Stimulated activated CD4-positive, alpha-beta T cell treated with anti-CD3 and anti-CD28 coated beads, Interleukin-1b, Interleukin-23, amount 100 ng/mL, for 24 hours (primary cell): ENCODE measurements at regions not wholly inside any gene's neighbourhood (a gene's known extent, or its start where the extent isn't known, plus 50 kb on each side); places are given as distances from the start of the nearest gene placed in this dataset.

Experiments
- DNase-seq, 4 experiments: peaks; one replicate each; pipeline ENCODE4 v3.0.0-alpha.2; 2020; ENCODE audit warnings: low read depth in 4 of 4, low spot score in 1 of 4

DNA sequence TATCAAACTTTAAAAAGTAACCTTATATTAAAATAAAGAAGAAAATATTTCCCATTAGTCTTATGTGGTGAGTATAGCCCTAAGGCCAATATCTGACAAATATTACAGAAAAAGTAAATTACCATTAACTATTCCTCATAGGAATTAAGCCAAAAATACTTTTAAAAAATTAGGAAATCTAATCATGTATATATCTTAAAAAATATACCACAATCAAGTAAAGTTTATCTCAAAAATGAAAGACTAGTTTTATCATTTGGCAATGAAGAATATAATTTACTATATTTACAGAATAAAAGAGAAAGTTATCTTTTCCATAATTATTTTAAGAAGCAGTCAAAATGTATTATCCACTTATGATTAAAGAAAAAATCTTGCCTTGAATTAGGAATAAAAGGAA is 458.8 kb upstream of the ZNF462 start:
- no peak for DNase-seq

- no peak for DNase-seq
These were observed 457.0 kb upstream of the ZNF462 start for GRCh38 chr9:106405871-106406435.

GRCh38 chr9:106414042-106414441 is 448.9 kb upstream of the ZNF462 start:
- DNase-seq: no peak

GRCh38 chr9:106417685-106418084 is 445.3 kb upstream of the ZNF462 start:
- DNase-seq: no peak

DNA sequence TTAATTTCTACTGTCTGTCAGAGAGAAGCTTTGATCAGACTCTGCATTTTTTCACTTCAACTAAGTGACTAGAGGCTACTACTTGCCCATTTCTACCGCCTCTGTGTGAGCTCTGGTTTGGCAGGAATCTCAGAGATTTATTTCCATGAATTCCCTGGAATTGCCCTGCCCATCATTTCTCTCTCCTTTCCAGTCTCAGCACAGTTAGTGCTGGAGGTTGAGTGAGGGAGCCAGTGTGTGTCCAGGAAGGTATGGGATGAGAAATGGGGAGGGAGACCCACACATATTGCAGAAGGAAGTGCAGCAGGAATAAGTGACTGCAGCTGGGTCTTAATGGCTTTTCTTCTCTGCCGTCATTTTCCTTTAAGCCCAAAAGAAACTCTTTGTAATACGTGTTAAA is 443.1 kb upstream of the ZNF462 start:
- DNase-seq: no peak

DNA sequence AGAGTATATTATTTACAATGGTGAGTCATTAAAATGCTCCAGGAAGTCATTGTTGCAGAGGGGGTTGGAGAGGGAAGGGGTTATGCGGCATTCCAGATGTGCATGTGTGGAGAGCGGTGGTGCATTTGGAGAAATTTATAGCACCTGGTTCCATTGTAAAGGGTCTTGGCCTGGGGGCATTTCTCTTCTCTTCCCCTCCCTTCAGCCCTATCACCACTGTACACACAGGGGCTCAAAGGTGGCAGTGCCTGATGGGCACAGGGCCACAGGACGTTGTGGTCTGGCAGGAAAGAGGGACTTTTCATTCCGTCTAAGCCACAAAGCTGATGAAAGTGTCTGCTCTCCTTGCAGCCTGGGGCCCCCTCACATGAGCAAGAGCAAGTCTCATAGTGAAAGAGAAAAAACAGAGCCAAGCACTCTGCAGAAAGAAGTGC is 442.4 kb upstream of the ZNF462 start:
- no peak for DNase-seq

DNA sequence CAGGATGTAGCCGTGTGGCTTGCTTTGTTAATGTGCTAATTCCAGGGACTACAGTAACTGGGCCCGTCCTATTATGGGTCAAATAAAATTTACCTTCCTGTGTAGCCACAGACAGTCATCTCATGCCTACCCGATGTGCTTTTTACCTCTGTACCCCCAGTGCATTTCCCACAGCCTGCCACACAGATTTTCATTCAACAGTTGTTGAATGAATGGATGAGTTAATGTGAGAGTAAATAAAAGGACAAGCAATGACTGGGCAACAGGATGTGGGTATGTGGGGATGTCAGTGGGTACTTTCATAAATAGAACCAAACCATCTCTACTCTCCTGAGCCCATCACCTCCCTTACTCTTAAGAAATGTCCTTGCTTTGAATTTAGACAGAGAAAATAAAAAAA is 441.2 kb upstream of the ZNF462 start:
- no peak for DNase-seq

DNA sequence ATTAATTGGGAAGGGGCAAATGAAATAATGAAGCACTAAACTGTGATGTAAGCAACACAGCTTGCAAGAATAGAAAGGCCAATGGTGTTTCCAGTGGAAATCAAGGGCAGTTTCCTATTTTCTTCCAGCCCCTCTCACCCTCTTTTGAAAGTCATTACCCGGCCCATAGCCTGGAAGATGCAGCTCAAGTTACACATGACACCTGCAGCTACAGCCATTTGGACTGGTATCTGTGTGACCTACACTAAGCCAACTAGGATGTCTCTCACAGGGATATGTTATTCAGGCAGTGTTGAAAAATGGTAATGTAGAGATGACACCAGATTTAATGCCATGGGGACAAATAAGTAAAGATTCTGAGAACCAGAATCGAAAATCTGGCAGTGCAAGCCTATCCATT is 439.4 kb upstream of the ZNF462 start:
- no peak for DNase-seq

DNA sequence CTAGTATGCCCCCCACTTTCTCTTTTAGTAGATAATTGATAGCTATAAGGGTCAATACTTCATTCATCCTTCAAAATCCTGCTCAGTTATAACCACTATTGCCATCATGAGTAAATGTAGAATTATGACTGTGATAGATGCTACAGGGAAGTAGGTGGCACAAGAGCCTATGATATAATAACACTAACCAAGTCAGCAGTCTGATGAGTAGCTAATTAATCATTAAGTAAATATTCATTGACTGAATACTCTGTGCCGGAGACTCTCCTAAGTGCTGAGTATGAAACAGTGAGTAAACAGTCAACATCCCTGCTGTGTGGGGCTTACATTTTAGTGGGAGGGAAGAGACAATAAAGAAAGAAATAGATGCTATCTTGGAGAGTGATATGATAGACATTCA is 430.3 kb upstream of the ZNF462 start:
- no peak for DNase-seq

DNA sequence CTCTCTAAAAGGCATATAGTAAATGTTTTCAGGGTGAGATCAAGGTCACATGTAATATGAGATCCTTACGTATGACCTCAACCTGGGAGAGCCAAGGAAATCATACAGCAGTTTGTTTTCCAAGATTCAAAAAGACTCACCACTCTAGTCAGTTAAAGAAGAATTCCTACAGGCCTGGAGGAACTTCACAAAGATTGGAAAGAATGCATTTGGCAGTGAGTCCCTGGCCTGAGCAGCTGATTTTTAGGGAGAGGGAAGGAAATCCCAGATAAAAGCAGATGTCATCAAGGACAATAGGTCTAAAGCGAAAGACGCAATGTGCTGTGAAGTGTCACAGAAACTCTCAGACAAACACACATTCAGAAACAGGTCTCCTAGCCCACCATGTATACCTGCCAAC is 424.0 kb upstream of the ZNF462 start:
- DNase-seq: no peak

- DNase-seq: no peak
These were observed 421.7 kb upstream of the ZNF462 start for GRCh38 chr9:106441283-106441682.

DNA sequence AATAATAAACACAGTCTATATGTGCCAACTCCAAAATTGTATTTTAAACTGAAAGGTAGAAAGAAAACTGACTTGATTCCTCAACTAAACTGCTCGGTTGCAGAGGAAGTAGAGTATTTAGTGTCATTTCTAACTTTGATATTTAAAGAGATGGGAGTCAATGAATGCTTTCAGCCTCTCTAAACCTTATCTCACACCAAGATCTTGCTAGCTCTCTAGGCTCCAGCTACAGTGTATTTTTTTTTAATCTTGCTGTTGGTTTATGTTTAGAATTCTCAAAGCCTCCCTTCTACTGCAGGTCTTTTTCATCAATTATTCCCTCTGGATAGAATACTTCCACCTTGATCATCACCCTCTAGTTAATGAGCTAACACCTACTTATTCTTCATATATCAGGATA is 419.4 kb upstream of the ZNF462 start:
- DNase-seq: no peak

- DNase-seq: no peak
These were observed 417.9 kb upstream of the ZNF462 start for GRCh38 chr9:106445107-106445506.

GRCh38 chr9:106449336-106449927 is 413.5 kb upstream of the ZNF462 start:
- no peak for DNase-seq

- DNase-seq: no peak
These were observed 412.4 kb upstream of the ZNF462 start for GRCh38 chr9:106450549-106450948.

GRCh38 chr9:106451223-106451622 is 411.7 kb upstream of the ZNF462 start:
- DNase-seq: no peak

GRCh38 chr9:106456581-106456980 is 406.4 kb upstream of the ZNF462 start:
- no peak for DNase-seq

DNA sequence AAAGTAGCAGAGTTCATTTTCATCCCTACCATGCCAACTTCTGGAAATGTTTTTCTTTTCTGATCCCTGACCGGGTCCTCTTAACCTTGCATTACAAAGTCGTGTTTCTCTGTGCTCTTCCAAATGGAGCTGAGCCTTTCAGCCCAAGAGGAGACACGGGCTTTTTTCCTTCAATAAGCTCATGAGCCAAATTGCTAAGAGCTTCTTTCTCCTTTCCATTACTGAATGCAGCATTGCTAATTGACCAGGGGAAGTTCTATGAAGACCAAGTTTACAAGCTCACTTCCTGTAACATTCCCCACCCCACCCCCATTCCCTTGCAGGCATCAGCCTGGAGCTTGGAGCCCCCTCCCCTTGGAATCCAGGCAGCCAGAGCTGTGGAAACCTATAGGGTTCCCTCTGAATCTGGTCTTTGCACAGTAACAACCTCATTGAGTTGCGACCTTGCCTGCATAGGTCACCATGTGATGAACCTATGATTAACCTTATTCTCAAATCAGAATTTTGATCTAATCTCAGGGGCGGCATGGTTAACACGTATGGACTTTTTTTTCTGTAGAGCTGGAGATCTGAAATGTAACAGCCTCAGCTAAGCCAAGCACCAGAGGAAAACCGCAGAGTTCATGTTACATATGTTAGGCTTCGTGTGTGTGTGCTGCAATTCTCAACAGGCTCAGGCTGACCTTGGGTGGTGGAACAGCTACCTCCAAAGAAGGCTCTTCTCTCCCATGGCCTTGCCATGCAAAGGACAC is 395.7 kb upstream of the ZNF462 start:
- DNase-seq: no peak

- DNase-seq: no peak
These were observed 395.2 kb upstream of the ZNF462 start for GRCh38 chr9:106467865-106468164.

DNA sequence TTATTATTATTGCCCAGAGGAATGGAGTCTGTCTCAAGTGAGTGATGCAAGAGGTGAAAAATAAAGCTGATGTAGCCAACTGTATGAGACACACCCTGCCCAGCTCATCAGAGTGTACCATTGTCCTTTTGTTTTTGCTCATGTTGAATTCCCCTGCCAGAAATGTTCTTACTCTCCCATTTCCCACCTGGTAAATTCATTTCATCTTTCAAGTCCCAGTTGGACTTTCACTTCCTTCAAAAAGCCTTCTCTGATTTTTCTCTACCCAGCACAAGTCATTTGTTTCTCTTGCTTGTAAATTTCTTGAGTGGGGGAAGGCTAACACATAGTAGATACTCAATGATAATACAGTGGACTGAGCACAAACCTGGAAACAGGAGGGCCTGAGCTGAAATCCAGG is 394.5 kb upstream of the ZNF462 start:
- no peak for DNase-seq

- DNase-seq: no peak
These were observed 384.7 kb upstream of the ZNF462 start for GRCh38 chr9:106478312-106478711.

- DNase-seq: no peak
These were observed 384.2 kb upstream of the ZNF462 start for GRCh38 chr9:106478727-106479126.

GRCh38 chr9:106479679-106480078 is 383.3 kb upstream of the ZNF462 start:
- DNase-seq: no peak
